ES-I3 (cell line): ENCODE measurements at regions not wholly inside any gene's neighbourhood (a gene's known extent, or its start where the extent isn't known, plus 50 kb on each side); places are given as distances from the start of the nearest gene placed in this dataset.

Source experiments
- H3K36me3 ChIP-seq: 2 replicates; pipeline ENCODE4 v1.6.1; 2013; ENCODE audit warnings: mild to moderate bottlenecking, low read length, control low read depth, moderate library complexity; ENCODE audit not compliant: insufficient read depth
- H3K4me1 ChIP-seq: 2 replicates; pipeline ENCODE4 v1.6.1; 2013; ENCODE audit warnings: mild to moderate bottlenecking, control low read depth, low read length; ENCODE audit not compliant: insufficient read depth
- H3K9ac ChIP-seq: 2 replicates; pipeline ENCODE4 v1.6.1; 2013; ENCODE audit warnings: low read depth, mild to moderate bottlenecking, low read length, moderate library complexity
- H3K9me3 ChIP-seq: 2 replicates; pipeline ENCODE4 v1.6.1; 2013; ENCODE audit warnings: mild to moderate bottlenecking, low read length, moderate library complexity; ENCODE audit not compliant: control insufficient read depth, insufficient read depth

DNA sequence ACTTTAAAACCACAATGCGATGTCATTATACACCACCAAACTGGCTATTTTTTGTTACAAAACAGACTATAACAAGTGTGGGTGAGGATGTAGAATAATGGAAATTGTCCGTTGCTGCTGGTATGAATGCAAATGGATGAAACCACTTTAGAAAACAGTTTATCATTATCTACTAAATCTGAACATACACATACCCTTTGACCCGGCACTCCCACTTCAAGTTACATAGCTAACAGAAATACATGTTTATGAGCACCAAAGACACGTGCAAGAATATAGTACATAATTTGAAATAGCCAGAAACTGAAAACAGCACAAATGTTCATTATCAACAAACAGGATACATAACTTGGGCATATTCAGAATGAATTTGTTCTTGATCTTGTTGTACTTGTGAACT is 206.4 kb upstream of the CHAC2 start:
- Histone ChIP-seq H3K36me3 (no peaks in the 10 kb centered on the region), H3K4me1 (no peaks in the 10 kb centered on the region), H3K9ac (no peak overlapping the region), H3K9me3 (no peaks in the 10 kb centered on the region; the same call in 1 of the 2 replicates)

DNA sequence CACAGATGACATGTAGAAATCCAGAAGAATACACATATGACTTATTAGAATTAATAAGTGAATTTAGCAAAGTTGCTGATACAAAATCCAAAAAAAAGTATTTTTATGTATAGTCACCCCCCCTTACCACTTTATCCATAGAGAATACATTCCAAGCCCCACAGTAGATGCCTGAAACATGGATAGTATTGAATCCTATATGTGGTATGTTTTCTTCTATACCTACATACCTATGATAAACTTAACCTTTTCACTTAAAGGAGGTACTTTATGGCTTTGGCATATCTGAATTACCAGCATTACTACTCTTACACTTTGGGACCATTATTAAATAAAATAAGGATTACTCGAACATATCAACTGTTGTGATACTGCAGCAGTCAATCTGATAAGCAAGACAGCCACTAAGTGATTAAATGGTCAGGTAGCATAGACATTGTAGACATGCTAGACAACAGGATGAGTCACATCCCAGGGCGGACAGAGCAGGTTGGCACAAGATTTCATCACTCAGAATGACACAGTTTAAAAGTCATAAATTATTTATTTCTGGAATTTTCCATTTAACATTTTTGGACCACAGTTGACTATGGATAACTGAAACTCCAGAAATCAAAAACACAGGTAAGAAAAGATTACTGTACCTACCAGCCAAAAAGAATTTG is 208.2 kb upstream of the CHAC2 start:
- Histone ChIP-seq H3K36me3 (no peaks in the 10 kb centered on the region), H3K9me3 (no peaks in the 10 kb centered on the region; the same call in 1 of the 2 replicates), H3K9ac (no peak overlapping the region), H3K4me1 (no peaks in the 10 kb centered on the region)

DNA sequence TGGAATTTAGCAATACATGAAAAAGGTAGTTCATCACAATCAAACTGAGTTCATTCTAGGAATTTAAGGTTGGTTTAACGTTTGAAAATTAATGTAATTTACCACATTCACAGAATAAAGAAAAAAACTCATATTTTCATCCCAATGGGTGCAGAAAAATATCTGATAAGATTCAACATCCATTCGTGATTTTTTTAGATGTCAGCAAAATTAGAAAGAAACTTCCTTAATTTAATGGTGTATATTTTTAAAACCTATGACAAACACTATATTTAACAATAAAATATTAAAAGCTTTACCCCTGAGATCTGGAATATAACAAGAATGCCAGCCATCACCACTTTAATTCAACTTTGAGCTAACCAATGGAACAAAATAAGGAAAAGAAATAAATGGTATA is 208.7 kb upstream of the CHAC2 start:
- no peaks in the 10 kb centered on the region for H3K36me3 ChIP-seq
- no peaks in the 10 kb centered on the region for H3K4me1 ChIP-seq
- no peaks in the 10 kb centered on the region; the same call in 1 of the 2 replicates for H3K9me3 ChIP-seq
- H3K9ac ChIP-seq: no peak overlapping the region

DNA sequence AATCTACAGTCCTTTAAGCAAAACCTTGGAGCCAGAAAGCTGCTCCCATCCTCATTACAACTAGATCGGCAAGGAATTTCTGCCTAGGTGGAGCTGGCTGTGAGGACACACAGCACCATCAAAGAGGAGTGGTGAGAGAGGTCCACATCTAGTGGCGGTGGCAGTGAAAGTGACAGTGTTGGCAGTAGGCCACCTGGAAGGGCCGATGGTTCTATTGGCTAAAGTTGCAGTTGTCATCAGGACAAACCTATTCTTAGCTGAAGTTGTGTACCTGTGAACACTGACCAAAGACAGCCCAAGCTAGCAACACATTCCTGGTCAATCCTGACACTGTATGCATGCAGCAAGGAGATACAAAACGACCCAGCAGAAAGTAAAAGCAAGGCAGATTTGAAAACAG is 218.1 kb upstream of the CHAC2 start:
- no peaks in the 10 kb centered on the region for H3K36me3 ChIP-seq

DNA sequence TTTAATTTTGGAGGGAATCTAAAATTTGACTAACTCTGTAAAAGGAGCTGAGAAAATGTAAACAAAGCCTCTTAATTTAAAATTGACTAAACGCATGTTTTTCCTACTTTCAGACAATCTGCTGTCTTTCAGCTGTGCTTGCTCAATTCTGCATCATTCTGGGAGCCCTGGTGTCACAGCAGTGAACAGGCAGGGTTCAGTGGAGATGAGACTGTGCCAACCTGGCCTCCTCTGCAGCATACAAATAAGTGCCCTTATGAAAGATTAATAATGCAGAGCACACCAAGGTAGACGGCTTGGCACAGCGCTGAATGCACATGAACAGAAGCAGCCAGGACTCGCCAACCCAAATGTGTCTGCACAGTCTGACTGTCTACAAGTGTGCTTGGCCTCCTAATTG is 222.0 kb upstream of the CHAC2 start:
- H3K9me3 ChIP-seq: peaks cover 9% of the 10 kb centered on the region
- H3K9ac ChIP-seq: no peak overlapping the region
- H3K36me3 ChIP-seq: no peaks in the 10 kb centered on the region

More for the DNA sequence above, 218.1 kb upstream of the CHAC2 start:
- no peaks in the 10 kb centered on the region for H3K4me1 ChIP-seq
- H3K9ac ChIP-seq: no peak overlapping the region
- no peaks in the 10 kb centered on the region for H3K9me3 ChIP-seq

DNA sequence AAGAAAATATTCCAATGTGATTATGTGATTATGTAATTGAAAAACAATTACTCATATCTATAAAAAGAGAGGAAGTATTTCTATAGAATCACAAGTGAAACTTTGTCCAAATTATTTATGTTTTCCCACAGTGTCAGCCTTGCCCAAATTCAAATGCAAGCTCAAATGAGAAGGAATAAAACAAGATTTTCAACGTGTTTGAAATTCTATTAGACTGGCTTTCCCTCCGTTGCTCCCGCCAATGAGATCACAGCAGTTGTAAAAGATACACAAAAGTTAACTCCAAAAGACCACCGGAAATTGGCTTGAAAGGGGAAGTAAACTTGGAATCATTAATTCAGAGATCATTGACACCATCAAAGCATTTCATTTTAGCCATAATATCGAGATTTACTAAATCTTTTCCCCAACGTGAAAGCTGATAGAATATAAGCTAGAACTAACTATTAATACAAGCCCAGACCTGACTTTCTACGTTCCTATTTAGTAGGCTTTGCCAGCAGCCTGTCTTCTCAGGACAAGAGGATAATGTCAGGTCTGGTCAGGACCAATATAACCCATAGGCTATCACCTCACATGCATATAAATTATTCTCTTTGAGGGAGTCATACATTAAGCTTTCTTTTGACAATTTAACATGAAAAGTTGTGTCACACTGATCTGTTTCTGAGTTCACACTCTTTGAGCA is 222.6 kb upstream of the CHAC2 start:
- no peaks in the 10 kb centered on the region for H3K4me1 ChIP-seq
- no peaks in the 10 kb centered on the region for H3K36me3 ChIP-seq
- H3K9ac ChIP-seq: no peak overlapping the region
- peaks cover 9% of the 10 kb centered on the region for H3K9me3 ChIP-seq

More for the DNA sequence above, 222.0 kb upstream of the CHAC2 start:
- no peaks in the 10 kb centered on the region for H3K4me1 ChIP-seq

DNA sequence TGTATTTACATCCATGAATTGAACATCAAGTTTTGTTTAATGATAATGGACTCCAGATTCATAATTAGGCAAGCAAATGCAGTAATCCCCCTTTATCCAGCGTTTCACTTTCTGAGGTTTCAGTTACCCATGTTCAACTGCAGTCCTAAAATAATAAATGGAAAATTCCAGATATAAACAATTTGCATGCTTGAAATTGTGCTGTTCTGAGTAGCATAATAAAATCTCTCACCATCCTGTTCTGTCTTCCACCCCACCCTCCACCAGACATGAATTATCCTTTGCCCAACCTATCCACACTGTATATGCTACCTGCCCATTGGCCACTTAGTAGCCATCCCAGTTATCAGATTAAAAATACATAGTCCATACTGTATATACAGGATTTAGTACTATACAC is 224.5 kb upstream of the CHAC2 start:
- no peak overlapping the region for H3K9ac ChIP-seq
- no peaks in the 10 kb centered on the region for H3K36me3 ChIP-seq
- peaks cover 9% of the 10 kb centered on the region for H3K9me3 ChIP-seq
- H3K4me1 ChIP-seq: peaks cover 6% of the 10 kb centered on the region; the same call in 1 of the 2 replicates

DNA sequence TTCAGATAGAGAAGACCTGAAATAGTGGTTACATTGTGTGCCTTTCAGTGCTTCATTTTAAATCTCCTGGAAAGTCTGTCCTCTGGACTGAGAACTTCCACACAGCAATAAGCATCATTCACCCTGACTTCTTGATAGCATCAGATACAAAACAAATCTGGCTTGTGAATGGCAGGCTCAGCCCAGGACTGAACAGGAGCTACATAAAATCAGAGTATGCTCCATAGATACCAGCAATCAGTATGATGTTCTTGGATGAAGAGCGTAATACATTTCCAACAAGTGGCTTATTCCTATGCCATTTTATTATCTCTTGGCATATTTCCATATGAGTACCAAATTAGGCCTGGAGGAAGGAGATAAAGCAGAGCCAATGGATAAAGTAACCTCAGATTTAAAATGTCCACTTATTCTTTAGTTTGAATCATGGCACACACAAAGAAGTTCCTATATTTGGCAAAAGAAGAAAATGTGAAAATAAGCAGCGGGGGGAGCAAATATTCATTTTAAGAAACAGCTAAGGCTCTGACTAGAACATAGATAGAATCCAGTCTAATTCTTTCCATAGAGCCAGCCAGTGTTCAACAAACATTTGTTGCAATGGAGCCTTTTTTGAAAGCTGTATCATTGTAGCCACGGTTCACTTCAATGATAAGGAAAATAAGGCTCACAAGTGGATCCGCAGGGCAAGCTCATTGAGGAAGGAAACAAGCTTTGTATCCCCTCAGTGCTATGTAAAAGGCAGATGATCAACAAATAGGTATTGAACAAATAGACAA is 230.8 kb upstream of the CHAC2 start:
- Histone ChIP-seq H3K4me1 (peaks cover 16% of the 10 kb centered on the region), H3K9ac (no peak overlapping the region), H3K36me3 (no peaks in the 10 kb centered on the region), H3K9me3 (peaks cover 7% of the 10 kb centered on the region)

DNA sequence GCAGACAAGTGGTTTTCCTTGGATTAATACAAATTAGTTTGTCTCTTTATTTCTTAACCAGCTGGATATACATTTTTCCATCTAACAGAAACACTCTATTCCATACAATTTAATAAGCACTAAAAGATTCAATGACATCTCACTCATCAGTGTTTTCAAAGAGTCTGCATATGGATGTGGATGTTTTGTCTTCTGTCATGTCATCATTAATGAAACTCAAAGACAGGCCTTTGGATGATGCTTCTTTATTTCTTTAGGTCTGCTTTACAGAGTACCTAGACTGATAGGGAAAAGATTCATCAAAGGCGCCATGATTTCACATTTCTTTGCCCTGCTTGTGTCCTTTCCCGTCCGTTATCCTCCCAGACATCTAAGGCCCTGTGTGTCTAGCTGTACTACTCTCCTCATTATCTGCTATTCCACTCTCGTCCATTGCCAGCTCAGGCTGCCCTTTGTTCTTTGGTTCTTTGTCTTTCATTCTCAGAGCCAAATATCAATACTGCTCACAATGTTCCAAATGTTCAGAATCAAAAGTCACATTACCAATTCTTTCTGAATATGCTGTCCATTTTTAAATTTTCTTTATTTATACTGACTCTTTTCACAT is 232.3 kb upstream of the CHAC2 start:
- no peaks in the 10 kb centered on the region for H3K9me3 ChIP-seq
- H3K36me3 ChIP-seq: no peaks in the 10 kb centered on the region

DNA sequence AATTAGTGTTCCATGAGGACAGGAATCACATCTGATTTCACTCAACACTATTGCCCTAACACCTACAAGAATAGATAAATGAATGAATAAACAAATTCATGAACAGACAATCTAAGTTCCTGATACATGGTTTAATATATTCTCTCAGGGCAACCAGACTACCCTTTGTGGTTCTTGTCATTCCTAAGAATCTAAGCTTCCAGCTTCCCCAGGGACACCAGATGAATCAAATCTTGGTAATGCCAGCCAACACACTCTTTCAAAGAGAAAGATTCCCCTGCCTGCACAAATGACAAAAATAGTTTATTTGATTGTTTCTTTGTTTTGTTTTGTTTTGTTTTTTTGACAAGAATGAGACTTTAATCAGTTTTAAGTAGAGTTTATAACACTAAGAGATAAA is 237.5 kb upstream of the CHAC2 start:
- no peak overlapping the region for H3K9ac ChIP-seq
- no peaks in the 10 kb centered on the region for H3K4me1 ChIP-seq
- H3K36me3 ChIP-seq: no peaks in the 10 kb centered on the region
- H3K9me3 ChIP-seq: no peaks in the 10 kb centered on the region

More for the DNA sequence above, 232.3 kb upstream of the CHAC2 start:
- H3K4me1 ChIP-seq: peaks cover 16% of the 10 kb centered on the region
- no peak overlapping the region for H3K9ac ChIP-seq

DNA sequence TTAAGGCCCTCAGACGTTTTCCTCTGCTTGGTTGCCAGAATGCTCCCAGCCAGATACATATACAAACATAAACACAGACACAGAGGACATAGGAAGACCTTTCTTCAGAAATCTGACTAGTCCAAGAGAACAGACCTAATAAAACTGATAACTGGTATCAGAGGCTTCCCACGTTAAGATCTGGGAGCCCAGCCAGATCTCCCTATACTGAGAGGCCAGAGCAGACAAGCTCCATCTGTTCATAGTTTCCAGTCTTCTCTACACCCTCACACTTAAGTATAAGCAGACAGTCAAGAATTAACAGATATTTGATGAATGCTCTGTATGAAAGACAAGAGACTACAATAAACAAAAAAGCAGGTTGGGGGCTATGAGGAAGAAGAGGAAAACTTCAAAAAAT is 240.5 kb upstream of the CHAC2 start:
- H3K36me3 ChIP-seq: no peaks in the 10 kb centered on the region
- H3K9me3 ChIP-seq: no peaks in the 10 kb centered on the region
- no peaks in the 10 kb centered on the region for H3K4me1 ChIP-seq
- no peak overlapping the region for H3K9ac ChIP-seq

DNA sequence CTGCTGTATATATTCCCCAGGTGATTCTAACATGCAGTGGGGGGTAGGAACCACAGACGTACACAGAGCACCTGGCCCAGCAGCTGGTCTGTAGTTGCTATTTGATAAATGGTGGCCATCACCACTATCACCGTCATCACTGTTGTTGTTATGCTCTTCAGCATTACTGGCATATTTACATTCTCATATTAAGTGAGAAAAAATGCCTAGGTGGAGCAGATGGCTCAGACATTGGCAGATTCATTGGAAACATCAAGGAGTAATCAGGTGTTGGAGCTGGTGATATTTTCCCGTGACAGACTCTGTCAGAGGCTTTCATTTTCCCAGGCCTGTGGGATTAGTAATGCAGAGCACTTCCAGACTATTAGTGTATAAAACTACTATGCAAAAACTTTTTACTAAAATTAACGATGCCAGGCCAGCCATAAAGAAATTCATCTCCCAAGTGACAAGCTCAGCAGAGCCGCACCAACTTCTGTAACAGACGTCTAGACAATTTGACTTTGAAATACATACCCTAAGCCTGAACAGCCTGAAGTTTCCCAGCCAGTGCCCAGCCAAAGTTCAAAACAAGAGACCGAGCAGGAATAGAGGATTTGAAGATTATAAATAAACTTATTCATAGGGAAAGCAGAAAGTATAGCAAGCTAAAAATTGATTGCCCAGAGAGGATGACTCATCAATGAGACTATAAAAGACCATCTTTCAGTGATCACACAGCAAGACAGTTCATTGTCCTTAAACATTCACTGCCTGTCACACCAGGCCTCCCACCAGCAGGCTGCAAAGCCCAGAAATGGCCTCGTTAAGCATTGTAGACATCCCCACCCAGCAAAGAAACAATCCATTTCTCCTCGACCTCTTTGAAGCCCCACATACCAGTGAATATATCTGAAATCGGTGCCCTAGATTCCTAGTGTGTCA is 247.4 kb upstream of the CHAC2 start:
- Histone ChIP-seq H3K4me1 (no peaks in the 10 kb centered on the region; the same call in 1 of the 2 replicates), H3K9ac (no peak overlapping the region), H3K9me3 (no peaks in the 10 kb centered on the region), H3K36me3 (no peaks in the 10 kb centered on the region)

DNA sequence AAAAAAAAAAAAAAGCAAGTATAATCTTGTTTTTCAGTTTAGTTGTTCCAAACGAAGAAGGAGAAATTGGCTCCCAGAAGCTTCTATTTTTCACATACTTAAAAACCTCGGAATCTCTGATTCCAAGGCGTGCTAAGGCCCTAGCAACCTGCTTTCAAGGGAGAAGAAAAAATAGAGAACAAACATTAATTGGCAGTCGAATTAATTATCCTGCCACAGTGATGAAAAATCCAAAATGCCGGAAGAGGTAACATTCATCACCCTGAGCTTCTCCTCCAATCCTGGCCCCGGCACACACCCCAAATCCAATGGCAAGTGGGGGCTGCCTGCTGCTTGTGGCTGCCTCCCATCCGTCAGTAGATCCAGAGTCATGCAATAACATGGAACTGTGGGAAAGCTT is 250.2 kb upstream of the CHAC2 start:
- Histone ChIP-seq H3K4me1 (no peaks in the 10 kb centered on the region; the same call in 1 of the 2 replicates), H3K9me3 (no peaks in the 10 kb centered on the region), H3K36me3 (no peaks in the 10 kb centered on the region), H3K9ac (no peak overlapping the region)
